Liver (tissue), 3 donors: ENCODE measurements at regions not wholly inside any gene's neighbourhood (a gene's known extent, or its start where the extent isn't known, plus 50 kb on each side); places are given as distances from the start of the nearest gene placed in this dataset.

ENCODE experiments used
- ATF3 ChIP-seq: IDR thresholded peaks from 2 replicates; pipeline ENCODE4 v1.6.1; 2016; ENCODE audit warnings: antibody characterized with exemption
- CTCF ChIP-seq: fragments of 150-350 bp; IDR thresholded peaks from 2 replicates; pipeline ENCODE4 v1.5.1; 2017; ENCODE audit warnings: improper control_type of control experiment, low read depth, low read length; ENCODE audit not compliant: missing input control
- EGR1 ChIP-seq, 2 donors: IDR thresholded peaks; 2 replicates each; pipeline ENCODE4 v1.6.1; 2016 to 2018; ENCODE audit warnings: antibody characterized with exemption in 2 of 2, low read depth in 2 of 2
- FOXA1 ChIP-seq: IDR thresholded peaks from 2 replicates; pipeline ENCODE4 v1.6.1; 2016; ENCODE audit warnings: antibody characterized with exemption
- GABPA ChIP-seq, 2 donors: IDR thresholded peaks in 1 of 2; conservative IDR thresholded peaks in 1 of 2; 2 replicates each; pipeline ENCODE4 v1.6.1; 2016; ENCODE audit warnings: antibody characterized with exemption in 2 of 2, mild to moderate bottlenecking in 1 of 2, moderate library complexity in 1 of 2
- JUND ChIP-seq, 2 donors: IDR thresholded peaks; 2 replicates each; pipeline ENCODE4 v1.6.1; 2016; ENCODE audit warnings: antibody characterized with exemption in 2 of 2
- MAX ChIP-seq: IDR thresholded peaks from 2 replicates; pipeline ENCODE4 v1.6.1; 2016; ENCODE audit warnings: antibody characterized with exemption
- RAD21 ChIP-seq, 2 donors: IDR thresholded peaks; 2 replicates each; pipeline ENCODE4 v1.6.1; 2016; ENCODE audit warnings: antibody characterized with exemption in 2 of 2, mild to moderate bottlenecking in 2 of 2
- REST ChIP-seq: IDR thresholded peaks from 2 replicates; pipeline ENCODE4 v1.6.1; 2016; ENCODE audit warnings: antibody characterized with exemption, mild to moderate bottlenecking
- SP1 ChIP-seq: IDR thresholded peaks from 2 replicates; pipeline ENCODE4 v1.6.1; 2018; ENCODE audit warnings: antibody characterized with exemption, mild to moderate bottlenecking
- TAF1 ChIP-seq: conservative IDR thresholded peaks from 2 replicates; pipeline ENCODE4 v1.6.1; 2016; ENCODE audit warnings: antibody characterized with exemption, mild to moderate bottlenecking
- YY1 ChIP-seq: IDR thresholded peaks from 2 replicates; pipeline ENCODE4 v1.6.1; 2016; ENCODE audit warnings: antibody characterized with exemption, mild to moderate bottlenecking
- ZBTB33 ChIP-seq: IDR thresholded peaks from 2 replicates; pipeline ENCODE4 v1.6.1; 2016; ENCODE audit warnings: antibody characterized with exemption
- donor health status: healthy.
- donor health status: healthy.

- TF ChIP-seq CTCF = no peak
- TF ChIP-seq TAF1 = no peak
- no peak for TF ChIP-seq RAD21 (IDR thresholded peaks at IDR 0.05)
- no peak for TF ChIP-seq EGR1 (IDR thresholded peaks at IDR 0.05; ENCODE audit: low read depth in 2 of 2)
- no peak for TF ChIP-seq YY1
- TF ChIP-seq REST = no peak
- no peak for TF ChIP-seq MAX
- TF ChIP-seq ATF3 = no peak
- TF ChIP-seq GABPA (IDR thresholded peaks at IDR 0.05 in 1 of 2, conservative IDR thresholded peaks at IDR 0.05 in 1 of 2) = no peak
- no peak for TF ChIP-seq JUND (IDR thresholded peaks at IDR 0.05)
- TF ChIP-seq SP1 = no peak
- TF ChIP-seq ZBTB33 = no peak
- no peak for TF ChIP-seq FOXA1
These were observed 77.4 kb upstream of the PUDP start for GRCh38 chrX:7225338-7225737.
